K562 (cell line): ENCODE measurements at regions not wholly inside any gene's neighbourhood (a gene's known extent, or its start where the extent isn't known, plus 50 kb on each side); places are given as distances from the start of the nearest gene placed in this dataset.

Experiments used
- ATAC-seq: fragments of 200-7000 bp; cut with Tn5 transposase; 3 replicates; pipeline ENCODE4 v1.9.1; 2020; ENCODE audit warnings: moderate library complexity
- BruUV-seq: library from RNA; stranded (reverse); fragments of 400-500 nt; replicated peaks from 2 replicates; lab custom pipeline; 2021; lab: Mats Ljungman, UMichigan
- CTCF ChIA-PET: fragments of 300-600 bp; formaldehyde crosslinking; extraction: SDS; loops from one replicate; lab custom pipeline; 2021; ENCODE audit warnings: low intra/inter-chr PET ratio; lab: Yijun Ruan, JAX
- POLR2A ChIA-PET: fragments of 300-600, 350-650 bp; sonication (Branson Sonifier 250); formaldehyde crosslinking; extraction: SDS; loops from one replicate; lab custom pipeline; 2021; ENCODE audit warnings: antibody characterized with exemption, inconsistent platforms; lab: Yijun Ruan, JAX
- DNase-seq, 4 experiments: peaks; one replicate each; pipeline versions ENCODE4 v3.0.0 to v3.0.0-alpha.2; 2011 to 2018; ENCODE audit warnings: low spot score in 3 of 4, mixed read lengths in 3 of 4; ENCODE audit errors: extremely low read depth in 1 of 4
- FAIRE-seq: peaks from 2 replicates; lab custom pipeline; 2011; peaks lifted over from hg19 to GRCh38; lab: Jason Lieb, UNC
- H2AFZ ChIP-seq: 2 replicates; pipeline ENCODE4 v1.6.0; 2011; ENCODE audit warnings: low read depth, low read length, control low read depth, inconsistent platforms
- H3K27ac ChIP-seq: fragments of 200-600 bp; 3 replicates; pipeline ENCODE4 v1.8.0; 2011; ENCODE audit warnings: low read depth, mild to moderate bottlenecking, control low read depth, inconsistent platforms, low read length, moderate library complexity, mixed read lengths; ENCODE audit errors: extremely low read depth
- H3K27me3 ChIP-seq, 2 experiments: fragments of 300-600 bp in 1 of 2; 2 replicates in 1 of 2; 3 replicates in 1 of 2; pipeline versions ENCODE4 v1.6.0 to v1.8.0; 2011; ENCODE audit warnings: inconsistent platforms in 2 of 2, low read length in 2 of 2, mild to moderate bottlenecking in 1 of 2, mixed read lengths in 1 of 2, moderate library complexity in 1 of 2; ENCODE audit not compliant: control insufficient read depth in 2 of 2, insufficient read depth in 2 of 2
- H3K36me3 ChIP-seq: fragments of 300-600 bp; 3 replicates; pipeline ENCODE4 v1.8.0; 2011; ENCODE audit warnings: mild to moderate bottlenecking, low read length, inconsistent platforms; ENCODE audit not compliant: control insufficient read depth, insufficient read depth
- H3K4me1 ChIP-seq, 2 experiments: fragments of 200-600 bp in 1 of 2; replicated peaks in 1 of 2; 2 replicates in 1 of 2; 3 replicates in 1 of 2; pipeline versions ENCODE4 v1.5.1 to v1.8.0; 2011; ENCODE audit warnings: inconsistent platforms in 2 of 2, low read length in 2 of 2, mild to moderate bottlenecking in 1 of 2, mixed read lengths in 1 of 2, moderate library complexity in 1 of 2; ENCODE audit not compliant: control insufficient read depth in 2 of 2, insufficient read depth in 2 of 2
- H3K4me2 ChIP-seq: 2 replicates; pipeline ENCODE4 v1.6.1; 2011; ENCODE audit warnings: low read length, control low read depth, inconsistent platforms, mixed read lengths; ENCODE audit not compliant: insufficient read depth
- H3K4me3 ChIP-seq: fragments of 200-600 bp; sonication (generic), shearing (Covaris generic); 2 replicates; pipeline ENCODE4 v1.5.1; 2016; ENCODE audit warnings: control low read depth, inconsistent platforms
- H3K79me2 ChIP-seq: fragments of 200-600 bp; 3 replicates; pipeline ENCODE4 v1.8.0; 2011; ENCODE audit warnings: low read length, inconsistent platforms; ENCODE audit not compliant: control insufficient read depth, insufficient read depth
- H3K9ac ChIP-seq, 2 experiments: 2 replicates each; pipeline versions ENCODE4 v1.6.0 to v1.6.1; 2011; ENCODE audit warnings: low read depth in 2 of 2, low read length in 2 of 2, control low read depth in 1 of 2, inconsistent platforms in 1 of 2, mild to moderate bottlenecking in 1 of 2, mixed read lengths in 1 of 2; ENCODE audit not compliant: insufficient read depth in 1 of 2
- H3K9me1 ChIP-seq: one replicate; pipeline ENCODE4 v1.6.0; 2011; ENCODE audit warnings: inconsistent platforms, mild to moderate bottlenecking, low read length, moderate library complexity; ENCODE audit not compliant: control insufficient read depth, insufficient read depth
- H3K9me3 ChIP-seq: replicated peaks from 2 replicates; pipeline ENCODE4 v1.5.1; 2011; ENCODE audit warnings: low read depth, low read length, inconsistent platforms; ENCODE audit not compliant: control insufficient read depth, insufficient read depth
- H4K20me1 ChIP-seq: replicated peaks from 2 replicates; pipeline ENCODE4 v1.6.1; 2011; ENCODE audit warnings: low read length, inconsistent platforms, mixed read lengths; ENCODE audit not compliant: control insufficient read depth, insufficient read depth
- CC2D1A ChIP-seq: fragments of 450-650 bp; IDR thresholded peaks from 2 replicates; pipeline ENCODE4 v1.6.1; 2017; ENCODE audit warnings: mild to moderate bottlenecking
- FOXA3 ChIP-seq, 2 experiments: fragments of 450-650 bp in 1 of 2; sonication (generic) in 1 of 2; formaldehyde crosslinking; IDR thresholded peaks in 1 of 2; conservative IDR thresholded peaks in 1 of 2; 2 replicates each; pipeline versions ENCODE4 v1.4.0 to v1.8.0; 2020 to 2022; ENCODE audit warnings: mild to moderate bottlenecking in 2 of 2, missing genetic modification reagents in 1 of 2
- FOXP1 ChIP-seq: sonication (generic); formaldehyde crosslinking; IDR thresholded peaks from 2 replicates; pipeline ENCODE4 v1.8.0; 2022; ENCODE audit warnings: mild to moderate bottlenecking, missing genetic modification reagents
- RAD21 ChIP-seq, 2 experiments: fragments of 250-450 bp in 1 of 2; fragments of 450-650 bp in 1 of 2; sonication (Bioruptor Pico) in 1 of 2; formaldehyde crosslinking in 1 of 2; IDR thresholded peaks in 1 of 2; conservative IDR thresholded peaks in 1 of 2; 2 replicates each; pipeline versions ENCODE4 v1.4.0 to v1.8.0; 2020 to 2022; ENCODE audit warnings: mild to moderate bottlenecking in 2 of 2, moderate library complexity in 1 of 2
- SMC3 ChIP-seq: conservative IDR thresholded peaks from 2 replicates; pipeline ENCODE4 v1.6.1; 2011; ENCODE audit warnings: low read depth, low read length, improper control_type of control experiment; ENCODE audit not compliant: insufficient read depth
- SNRNP70 ChIP-seq: fragments of 200-400 bp; formaldehyde crosslinking; optimal IDR thresholded peaks from 2 replicates; pipeline ENCODE3; 2017; ENCODE audit warnings: low read depth, low read length
- ZKSCAN1 ChIP-seq: fragments of 150-350 bp; IDR thresholded peaks from 2 replicates; pipeline ENCODE4 v1.6.1; 2016; ENCODE audit warnings: low read depth, low read length
- ZNF134 ChIP-seq: fragments of 250-450 bp; sonication (Bioruptor Pico); conservative IDR thresholded peaks from 2 replicates; pipeline ENCODE4 v1.4.0; 2020
- WGBS: fragments of 100-300 bp; shearing (Covaris generic); methylation state at CpG from one replicate; pipeline ENCODE4 v1.1.6; 2016; ENCODE audit warnings: low coverage, mixed read lengths; ENCODE audit not compliant: insufficient coverage; ENCODE audit errors: missing lambda C conversion rate; 5-methylcytosine and 5-hydroxymethylcytosine counted together
- in situ Hi-C: fragments of 300-500 bp; cut with MboI; formaldehyde crosslinking; loops from 4 replicates; pipeline ENCODE4 v1.15.0; 2018; ENCODE audit warnings: inconsistent platforms, mixed read lengths
- intact Hi-C: fragments of 100-400 bp; cut with micrococcal nuclease; formaldehyde crosslinking; loops from 2 replicates; pipeline ENCODE4 v1.14.2; 2022
- TF ChIP-seq, protein P1 (sequence below): fragments of 250-450 bp; sonication (Bioruptor Pico); IDR thresholded peaks from 2 replicates; pipeline ENCODE4 v1.8.0; 2021; ENCODE audit warnings: moderate library complexity, mild to moderate bottlenecking, inconsistent platforms
- TF ChIP-seq, protein P2 (sequence below), 3 experiments: IDR thresholded peaks in 2 of 3; conservative IDR thresholded peaks in 1 of 3; 2 replicates each; pipeline ENCODE4 v1.5.1; 2011 to 2012; ENCODE audit warnings: low read length in 3 of 3, mild to moderate bottlenecking in 3 of 3, control low read depth in 2 of 3, improper control_type of control experiment in 1 of 3, inconsistent platforms in 1 of 3, low read depth in 1 of 3, mixed read lengths in 1 of 3, moderate library complexity in 1 of 3; ENCODE audit not compliant: insufficient read depth in 2 of 3
- TF ChIP-seq, protein P3 (sequence below), 2 experiments: fragments of 450-650 bp; formaldehyde crosslinking in 1 of 2; IDR thresholded peaks; 2 replicates each; pipeline versions ENCODE4 v1.4.0 to v1.6.1; 2014 to 2020; ENCODE audit warnings: mild to moderate bottlenecking in 2 of 2, borderline replicate concordance in 1 of 2, low read depth in 1 of 2

DNA sequence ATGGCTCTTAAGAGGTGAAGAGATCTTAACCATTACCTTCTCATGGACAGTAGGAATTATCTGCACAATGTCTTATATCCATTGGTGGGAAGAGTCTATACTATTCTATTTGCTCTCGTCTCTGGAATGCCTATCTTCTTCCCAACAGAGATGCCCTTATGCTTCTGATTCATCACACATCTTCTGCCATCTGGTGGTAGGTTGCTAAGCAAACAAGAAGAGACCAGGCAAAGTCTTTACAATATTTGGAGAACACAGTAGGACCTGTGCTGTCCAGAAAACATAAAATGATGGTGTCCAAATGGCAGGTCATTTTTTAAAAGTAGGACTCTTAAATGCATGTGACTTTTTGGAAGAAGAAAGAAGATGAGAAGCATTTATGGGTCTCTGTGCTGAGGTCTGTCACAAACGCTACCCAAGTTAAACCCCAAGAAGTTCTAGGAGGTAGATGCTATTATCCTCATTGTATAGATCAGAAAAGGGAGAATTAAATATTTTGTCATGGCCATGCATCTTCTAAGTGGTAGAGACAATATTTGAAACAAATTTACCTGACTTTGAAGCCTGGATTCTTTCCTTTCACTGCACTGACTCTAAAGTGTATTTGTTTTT is 67.8 kb upstream of the NXPH1 start:
- Histone ChIP-seq H3K9ac (no peak overlapping the region), H3K9me3 (no peaks in the 10 kb centered on the region), H3K27ac (no peak overlapping the region), H3K4me1 (no peaks in the 10 kb centered on the region), H3K4me2 (no peak overlapping the region), H3K79me2 (no peaks in the 10 kb centered on the region), H3K27me3 (no peaks in the 10 kb centered on the region), H3K9me1 (no peaks in the 10 kb centered on the region), H3K36me3 (no peaks in the 10 kb centered on the region), H3K4me3 (no peak overlapping the region), H2AFZ (no peak overlapping the region), H4K20me1 (no peaks in the 10 kb centered on the region)
- peak; percentile 68 for FAIRE-seq
- in situ Hi-C loops (no loop called here), intact Hi-C loops (loop anchor here (1.0 to 5.0 kb wide), 3 partner anchors 68 to 941 kb away; no protein-coding TSS in a partner anchor)
- ATAC-seq = peak; percentile 92
- BruUV-seq = no TSS peak
- WGBS = 39% methylated on average over 2 of the region's 2 CpGs
- CTCF ChIA-PET = interaction anchor here (1.2 to 3.7 kb wide), 2 partner anchors 88 to 941 kb away, joined by 3 to 13 read pairs; no protein-coding TSS in a partner anchor
- peak in 3 of 4 experiments; percentile 18 to 65 (median 22) for DNase-seq
- POLR2A ChIA-PET = interaction anchor here (1.0 kb wide), 1 partner anchor 13 kb away, joined by 3 read pairs; no protein-coding TSS in a partner anchor
- TF ChIP-seq SMC3 (peak; percentile 31; the same call in 1 of the 2 replicates), RAD21 (CRISPR knock-in tag; conservative IDR thresholded peaks at IDR 0.05 in 1 of 2, IDR thresholded peaks at IDR 0.05 in 1 of 2) (peak; percentile 47 to 76; a peak in 3 of 4 replicates), SNRNP70 (no peak), ZNF134 (no peak), ZKSCAN1 (peak; percentile 82; the same call in 1 of the 2 replicates), CC2D1A (no peak), FOXP1 (CRISPR knock-in tag) (no peak), FOXA3 (CRISPR knock-in tag; conservative IDR thresholded peaks at IDR 0.05 in 1 of 2, IDR thresholded peaks at IDR 0.05 in 1 of 2) (peak in 1 of 2 experiments; percentile 26; a peak in 1 of 4 replicates)
- TF ChIP-seq, protein P1, sequence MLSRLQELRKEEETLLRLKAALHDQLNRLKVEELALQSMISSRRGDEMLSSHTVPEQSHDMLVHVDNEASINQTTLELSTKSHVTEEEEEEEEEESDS (CRISPR knock-in tag) = no peak
- TF ChIP-seq, protein P2, sequence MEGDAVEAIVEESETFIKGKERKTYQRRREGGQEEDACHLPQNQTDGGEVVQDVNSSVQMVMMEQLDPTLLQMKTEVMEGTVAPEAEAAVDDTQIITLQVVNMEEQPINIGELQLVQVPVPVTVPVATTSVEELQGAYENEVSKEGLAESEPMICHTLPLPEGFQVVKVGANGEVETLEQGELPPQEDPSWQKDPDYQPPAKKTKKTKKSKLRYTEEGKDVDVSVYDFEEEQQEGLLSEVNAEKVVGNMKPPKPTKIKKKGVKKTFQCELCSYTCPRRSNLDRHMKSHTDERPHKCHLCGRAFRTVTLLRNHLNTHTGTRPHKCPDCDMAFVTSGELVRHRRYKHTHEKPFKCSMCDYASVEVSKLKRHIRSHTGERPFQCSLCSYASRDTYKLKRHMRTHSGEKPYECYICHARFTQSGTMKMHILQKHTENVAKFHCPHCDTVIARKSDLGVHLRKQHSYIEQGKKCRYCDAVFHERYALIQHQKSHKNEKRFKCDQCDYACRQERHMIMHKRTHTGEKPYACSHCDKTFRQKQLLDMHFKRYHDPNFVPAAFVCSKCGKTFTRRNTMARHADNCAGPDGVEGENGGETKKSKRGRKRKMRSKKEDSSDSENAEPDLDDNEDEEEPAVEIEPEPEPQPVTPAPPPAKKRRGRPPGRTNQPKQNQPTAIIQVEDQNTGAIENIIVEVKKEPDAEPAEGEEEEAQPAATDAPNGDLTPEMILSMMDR (IDR thresholded peaks at IDR 0.05 in 2 of 3, conservative IDR thresholded peaks at IDR 0.05 in 1 of 3; ENCODE audit: insufficient read depth in 2 of 3, low read depth in 1 of 3, low read length in 3 of 3) = peak; percentile 59 to 67 (median 61)
- TF ChIP-seq, protein P3, sequence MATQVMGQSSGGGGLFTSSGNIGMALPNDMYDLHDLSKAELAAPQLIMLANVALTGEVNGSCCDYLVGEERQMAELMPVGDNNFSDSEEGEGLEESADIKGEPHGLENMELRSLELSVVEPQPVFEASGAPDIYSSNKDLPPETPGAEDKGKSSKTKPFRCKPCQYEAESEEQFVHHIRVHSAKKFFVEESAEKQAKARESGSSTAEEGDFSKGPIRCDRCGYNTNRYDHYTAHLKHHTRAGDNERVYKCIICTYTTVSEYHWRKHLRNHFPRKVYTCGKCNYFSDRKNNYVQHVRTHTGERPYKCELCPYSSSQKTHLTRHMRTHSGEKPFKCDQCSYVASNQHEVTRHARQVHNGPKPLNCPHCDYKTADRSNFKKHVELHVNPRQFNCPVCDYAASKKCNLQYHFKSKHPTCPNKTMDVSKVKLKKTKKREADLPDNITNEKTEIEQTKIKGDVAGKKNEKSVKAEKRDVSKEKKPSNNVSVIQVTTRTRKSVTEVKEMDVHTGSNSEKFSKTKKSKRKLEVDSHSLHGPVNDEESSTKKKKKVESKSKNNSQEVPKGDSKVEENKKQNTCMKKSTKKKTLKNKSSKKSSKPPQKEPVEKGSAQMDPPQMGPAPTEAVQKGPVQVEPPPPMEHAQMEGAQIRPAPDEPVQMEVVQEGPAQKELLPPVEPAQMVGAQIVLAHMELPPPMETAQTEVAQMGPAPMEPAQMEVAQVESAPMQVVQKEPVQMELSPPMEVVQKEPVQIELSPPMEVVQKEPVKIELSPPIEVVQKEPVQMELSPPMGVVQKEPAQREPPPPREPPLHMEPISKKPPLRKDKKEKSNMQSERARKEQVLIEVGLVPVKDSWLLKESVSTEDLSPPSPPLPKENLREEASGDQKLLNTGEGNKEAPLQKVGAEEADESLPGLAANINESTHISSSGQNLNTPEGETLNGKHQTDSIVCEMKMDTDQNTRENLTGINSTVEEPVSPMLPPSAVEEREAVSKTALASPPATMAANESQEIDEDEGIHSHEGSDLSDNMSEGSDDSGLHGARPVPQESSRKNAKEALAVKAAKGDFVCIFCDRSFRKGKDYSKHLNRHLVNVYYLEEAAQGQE (IDR thresholded peaks at IDR 0.05; ENCODE audit: borderline replicate concordance) = peak; percentile 52; the same call in 1 of the 2 replicates
- TF ChIP-seq, protein P3 (CRISPR knock-in tag; IDR thresholded peaks at IDR 0.05; ENCODE audit: low read depth) = no peak
